Spleen (tissue), 7 donors: ENCODE measurements at regions not wholly inside any gene's neighbourhood (a gene's known extent, or its start where the extent isn't known, plus 50 kb on each side); places are given as distances from the start of the nearest gene placed in this dataset.

Source experiments
- CTCF ChIP-seq, 11 experiments: fragments of 200-600 bp in 7 of 11; fragments of 450-650 bp in 4 of 11; sonication (generic) in 4 of 11; IDR thresholded peaks in 8 of 11; conservative IDR thresholded peaks in 3 of 11; 1 replicate in 7 of 11; 2 replicates in 4 of 11; pipeline versions ENCODE4 v1.4.0 to v1.8.0; 2016 to 2021; ENCODE audit warnings: antibody characterized with exemption in 11 of 11, inconsistent platforms in 4 of 11, mild to moderate bottlenecking in 1 of 11
- POLR2A ChIP-seq, 3 donors: fragments of 450-650 bp; IDR thresholded peaks; one replicate each; pipeline ENCODE4 v1.5.1; 2017; ENCODE audit warnings: antibody characterized with exemption in 3 of 3, mild to moderate bottlenecking in 1 of 3
- POLR2AphosphoS5 ChIP-seq, 3 donors: sonication (generic); formaldehyde crosslinking; IDR thresholded peaks; one replicate each; pipeline ENCODE4 v1.5.1; 2017; ENCODE audit warnings: antibody characterized with exemption in 3 of 3
- donor health status: DM: no; HTN: no; CAD: no; lungs with moderate emphysema.
- donor health status: DM: no; HTN: no; CAD: no.
- donor health status: DM: no; HTN: no; CAD: no.

DNA sequence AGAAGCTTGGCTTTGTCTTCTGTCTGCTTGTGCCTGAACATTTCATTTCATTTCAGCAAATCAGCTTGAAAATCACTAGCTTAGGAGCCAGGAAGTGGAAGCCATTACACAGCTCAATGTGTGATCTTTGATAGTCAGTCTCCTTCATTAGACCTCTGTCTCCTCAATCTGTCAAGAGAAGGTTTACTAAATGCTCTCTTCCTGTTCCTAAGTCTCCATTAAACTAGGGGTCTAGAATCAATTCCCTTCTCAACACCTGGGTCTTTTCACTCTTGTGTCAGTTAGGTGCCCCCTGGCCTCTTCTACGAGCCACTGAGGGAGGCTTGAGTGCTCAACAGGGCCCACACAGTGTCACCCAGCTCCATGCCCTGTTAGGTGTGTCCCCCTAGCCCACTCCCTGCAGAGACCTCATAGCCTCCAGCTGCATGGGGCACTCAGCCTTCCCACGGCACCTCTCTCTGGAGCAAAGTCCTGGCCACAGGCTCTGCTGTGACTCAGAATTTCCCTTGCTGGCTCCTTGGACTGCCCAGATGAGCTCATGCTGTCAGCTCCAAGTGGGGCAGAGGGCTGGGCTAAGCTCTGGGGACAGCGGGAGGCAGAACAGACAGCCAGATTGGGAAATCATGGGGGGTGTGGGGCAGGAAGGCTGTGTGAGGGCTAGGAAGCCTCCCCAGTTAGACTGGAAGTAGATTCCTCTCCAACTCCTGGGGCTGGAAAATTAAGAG, 115.7 kb upstream of the IPO9 start:
- TF ChIP-seq CTCF (IDR thresholded peaks at IDR 0.05 in 8 of 11, conservative IDR thresholded peaks at IDR 0.05 in 3 of 11) (no peak), POLR2A (IDR thresholded peaks at IDR 0.05) (no peak), POLR2AphosphoS5 (IDR thresholded peaks at IDR 0.05) (peak; percentile 46 to 79 (median 74))
